ENCODE measurements at regions not wholly inside any gene's neighbourhood (a gene's known extent, or its start where the extent isn't known, plus 50 kb on each side); places are given as distances from the start of the nearest gene placed in this dataset.

GRCh38 chr9:18335825-18336224 is 138.1 kb upstream of the ADAMTSL1 start:
- Histone ChIP-seq H3K14ac (ENCODE audit: low read length) (no peak overlapping the region), H2AFZ (ENCODE audit: low read length) (no peak overlapping the region), H3K9ac (ENCODE audit: low read depth, low read length, poor library complexity) (no peak overlapping the region), H3K36me3 (replicated peaks in 1 of 2; ENCODE audit: control insufficient read depth in 2 of 2, insufficient read depth in 2 of 2, low read length in 2 of 2) (no peaks in the 10 kb centered on the region), H3K79me1 (ENCODE audit: low read depth, low read length) (no peaks in the 10 kb centered on the region), H2BK120ac (ENCODE audit: low read depth, low read length) (no peak overlapping the region), H3K23ac (ENCODE audit: low read depth, low read length, poor library complexity) (no peak overlapping the region), H4K8ac (ENCODE audit: low read depth, low read length) (no peak overlapping the region), H2AK5ac (ENCODE audit: low read depth, low read length) (no peak overlapping the region), H2BK15ac (ENCODE audit: low read length) (no peak overlapping the region), H2BK12ac (ENCODE audit: low read length) (no peak overlapping the region), H3K4ac (ENCODE audit: low read length) (no peak overlapping the region), H3K4me2 (ENCODE audit: insufficient read depth, low read length, poor library complexity, severe bottlenecking) (no peak overlapping the region), H3K4me3 (ENCODE audit: low read length in 2 of 2) (no peak overlapping the region), H3K4me1 (ENCODE audit: control insufficient read depth in 2 of 2, insufficient read depth in 1 of 2, low read depth in 1 of 2, low read length in 2 of 2) (peaks cover 0 to 2% of the 10 kb centered on the region in 2 donors), H4K91ac (ENCODE audit: low read depth, low read length, poor library complexity) (no peak overlapping the region), H2BK5ac (ENCODE audit: low read length) (no peak overlapping the region), H3K9me3 (replicated peaks in 1 of 2; ENCODE audit: control insufficient read depth in 2 of 2, insufficient read depth in 1 of 2, low read depth in 1 of 2, low read length in 2 of 2) (no peaks in the 10 kb centered on the region), H3K18ac (ENCODE audit: low read length) (no peak overlapping the region), H3K27me3 (ENCODE audit: control insufficient read depth in 3 of 3, insufficient read depth in 3 of 3, low read depth in 1 of 3, low read length in 3 of 3) (no peaks in the 10 kb centered on the region), H3K27ac (replicated peaks; ENCODE audit: low read length) (no peak overlapping the region)
- WGBS, 2 donors (ENCODE audit: extremely low coverage in 2 of 2, insufficient read length in 2 of 2, insufficient replicate concordance in 1 of 2): no CpG with 5 or more reads among the region's 1 CpG
- DNase-seq (ENCODE audit: low spot score): no peak

GRCh38 chr9:18338042-18338441 is 135.9 kb upstream of the ADAMTSL1 start:
- Histone ChIP-seq H3K9ac (ENCODE audit: low read depth, low read length, poor library complexity) (no peak overlapping the region), H2BK120ac (ENCODE audit: low read depth, low read length) (no peak overlapping the region), H2AK5ac (ENCODE audit: low read depth, low read length) (no peak overlapping the region), H3K18ac (ENCODE audit: low read length) (no peak overlapping the region), H4K8ac (ENCODE audit: low read depth, low read length) (no peak overlapping the region), H3K4me1 (ENCODE audit: control insufficient read depth in 2 of 2, insufficient read depth in 1 of 2, low read depth in 1 of 2, low read length in 2 of 2) (no peaks in the 10 kb centered on the region), H3K79me1 (ENCODE audit: low read depth, low read length) (no peaks in the 10 kb centered on the region), H3K4me2 (ENCODE audit: insufficient read depth, low read length, poor library complexity, severe bottlenecking) (no peak overlapping the region), H2BK15ac (ENCODE audit: low read length) (no peak overlapping the region), H3K9me3 (replicated peaks in 1 of 2; ENCODE audit: control insufficient read depth in 2 of 2, insufficient read depth in 1 of 2, low read depth in 1 of 2, low read length in 2 of 2) (no peaks in the 10 kb centered on the region), H3K27me3 (ENCODE audit: control insufficient read depth in 3 of 3, insufficient read depth in 3 of 3, low read depth in 1 of 3, low read length in 3 of 3) (no peaks in the 10 kb centered on the region), H3K14ac (ENCODE audit: low read length) (no peak overlapping the region), H3K4me3 (ENCODE audit: low read length in 2 of 2) (no peak overlapping the region), H3K27ac (replicated peaks; ENCODE audit: low read length) (no peak overlapping the region), H3K4ac (ENCODE audit: low read length) (no peak overlapping the region), H3K36me3 (replicated peaks in 1 of 2; ENCODE audit: control insufficient read depth in 2 of 2, insufficient read depth in 2 of 2, low read length in 2 of 2) (no peaks in the 10 kb centered on the region), H2AFZ (ENCODE audit: low read length) (no peak overlapping the region), H2BK5ac (ENCODE audit: low read length) (no peak overlapping the region), H3K23ac (ENCODE audit: low read depth, low read length, poor library complexity) (no peak overlapping the region), H4K91ac (ENCODE audit: low read depth, low read length, poor library complexity) (no peak overlapping the region), H2BK12ac (ENCODE audit: low read length) (no peak overlapping the region)
- no peak for DNase-seq (ENCODE audit: low spot score)
- no CpG with 5 or more reads among the region's 4 CpGs for WGBS, 2 donors (ENCODE audit: extremely low coverage in 2 of 2, insufficient read length in 2 of 2, insufficient replicate concordance in 1 of 2)

- no peak overlapping the region for H2BK12ac ChIP-seq (ENCODE audit: low read length)
- no peak overlapping the region for H3K18ac ChIP-seq (ENCODE audit: low read length)
- no CpG with 5 or more reads among the region's 2 CpGs for WGBS, 2 donors (ENCODE audit: extremely low coverage in 2 of 2, insufficient read length in 2 of 2, insufficient replicate concordance in 1 of 2)
- no peak overlapping the region for H2AK5ac ChIP-seq (ENCODE audit: low read depth, low read length)
- no peak overlapping the region for H3K4me2 ChIP-seq (ENCODE audit: insufficient read depth, low read length, poor library complexity, severe bottlenecking)
- H3K9ac ChIP-seq (ENCODE audit: low read depth, low read length, poor library complexity): no peak overlapping the region
- no peak overlapping the region for H3K23ac ChIP-seq (ENCODE audit: low read depth, low read length, poor library complexity)
- no peaks in the 10 kb centered on the region for H3K9me3 ChIP-seq (replicated peaks in 1 of 2; ENCODE audit: control insufficient read depth in 2 of 2, insufficient read depth in 1 of 2, low read depth in 1 of 2, low read length in 2 of 2)
- H2AFZ ChIP-seq (ENCODE audit: low read length): no peak overlapping the region
- H3K4me1 ChIP-seq (ENCODE audit: control insufficient read depth in 2 of 2, insufficient read depth in 1 of 2, low read depth in 1 of 2, low read length in 2 of 2): peaks cover 0 to 6% of the 10 kb centered on the region in 2 donors
- DNase-seq (ENCODE audit: low spot score): no peak
- no peaks in the 10 kb centered on the region for H3K27me3 ChIP-seq (ENCODE audit: control insufficient read depth in 3 of 3, insufficient read depth in 3 of 3, low read depth in 1 of 3, low read length in 3 of 3)
- H3K27ac ChIP-seq (replicated peaks; ENCODE audit: low read length): no peak overlapping the region
- no peaks in the 10 kb centered on the region for H3K79me1 ChIP-seq (ENCODE audit: low read depth, low read length)
- H3K4me3 ChIP-seq (ENCODE audit: low read length in 2 of 2): no peak overlapping the region
- no peak overlapping the region for H2BK5ac ChIP-seq (ENCODE audit: low read length)
- H2BK15ac ChIP-seq (ENCODE audit: low read length): no peak overlapping the region
- H2BK120ac ChIP-seq (ENCODE audit: low read depth, low read length): no peak overlapping the region
- H4K91ac ChIP-seq (ENCODE audit: low read depth, low read length, poor library complexity): no peak overlapping the region
- no peak overlapping the region for H3K4ac ChIP-seq (ENCODE audit: low read length)
- no peak overlapping the region for H3K14ac ChIP-seq (ENCODE audit: low read length)
- H3K36me3 ChIP-seq (replicated peaks in 1 of 2; ENCODE audit: control insufficient read depth in 2 of 2, insufficient read depth in 2 of 2, low read length in 2 of 2): no peaks in the 10 kb centered on the region
- no peak overlapping the region for H4K8ac ChIP-seq (ENCODE audit: low read depth, low read length)
Observed at GRCh38 chr9:18343784-18344183, 130.2 kb upstream of the ADAMTSL1 start.

- no peak overlapping the region for H2BK120ac ChIP-seq (ENCODE audit: low read depth, low read length)
- no peak overlapping the region for H3K14ac ChIP-seq (ENCODE audit: low read length)
- DNase-seq (ENCODE audit: low spot score): peak; percentile 15
- no peak overlapping the region for H4K91ac ChIP-seq (ENCODE audit: low read depth, low read length, poor library complexity)
- H4K8ac ChIP-seq (ENCODE audit: low read depth, low read length): no peak overlapping the region
- WGBS, 2 donors (ENCODE audit: extremely low coverage in 2 of 2, insufficient read length in 2 of 2, insufficient replicate concordance in 1 of 2): no CpG with 5 or more reads among the region's 3 CpGs
- no peak overlapping the region for H3K9ac ChIP-seq (ENCODE audit: low read depth, low read length, poor library complexity)
- no peak overlapping the region for H3K4ac ChIP-seq (ENCODE audit: low read length)
- peaks cover 0 to 6% of the 10 kb centered on the region in 2 donors for H3K4me1 ChIP-seq (ENCODE audit: control insufficient read depth in 2 of 2, insufficient read depth in 1 of 2, low read depth in 1 of 2, low read length in 2 of 2)
- H3K79me1 ChIP-seq (ENCODE audit: low read depth, low read length): no peaks in the 10 kb centered on the region
- no peak overlapping the region for H2AK5ac ChIP-seq (ENCODE audit: low read depth, low read length)
- no peak overlapping the region for H2BK12ac ChIP-seq (ENCODE audit: low read length)
- H3K27me3 ChIP-seq (ENCODE audit: control insufficient read depth in 3 of 3, insufficient read depth in 3 of 3, low read depth in 1 of 3, low read length in 3 of 3): no peaks in the 10 kb centered on the region
- no peak overlapping the region for H3K18ac ChIP-seq (ENCODE audit: low read length)
- no peak overlapping the region for H3K4me3 ChIP-seq (ENCODE audit: low read length in 2 of 2)
- H2AFZ ChIP-seq (ENCODE audit: low read length): peak overlapping the region; percentile 16
- no peak overlapping the region for H3K4me2 ChIP-seq (ENCODE audit: insufficient read depth, low read length, poor library complexity, severe bottlenecking)
- no peak overlapping the region for H3K23ac ChIP-seq (ENCODE audit: low read depth, low read length, poor library complexity)
- no peaks in the 10 kb centered on the region for H3K9me3 ChIP-seq (replicated peaks in 1 of 2; ENCODE audit: control insufficient read depth in 2 of 2, insufficient read depth in 1 of 2, low read depth in 1 of 2, low read length in 2 of 2)
- no peak overlapping the region for H3K27ac ChIP-seq (replicated peaks; ENCODE audit: low read length)
- H2BK15ac ChIP-seq (ENCODE audit: low read length): no peak overlapping the region
- no peak overlapping the region for H2BK5ac ChIP-seq (ENCODE audit: low read length)
- H3K36me3 ChIP-seq (replicated peaks in 1 of 2; ENCODE audit: control insufficient read depth in 2 of 2, insufficient read depth in 2 of 2, low read length in 2 of 2): no peaks in the 10 kb centered on the region
Observed at GRCh38 chr9:18346745-18347144, 127.2 kb upstream of the ADAMTSL1 start.
